DND-41 (cell line): ENCODE measurements at regions not wholly inside any gene's neighbourhood (a gene's known extent, or its start where the extent isn't known, plus 50 kb on each side); places are given as distances from the start of the nearest gene placed in this dataset.

Experiments
- CTCF ChIP-seq: IDR thresholded peaks from 2 replicates; pipeline ENCODE4 v1.5.1; 2012; ENCODE audit warnings: borderline replicate concordance, low read length, moderate library complexity, mild to moderate bottlenecking; ENCODE audit not compliant: poor library complexity, severe bottlenecking; ENCODE audit errors: extremely low read depth
- EZH2 ChIP-seq: IDR thresholded peaks from 3 replicates; pipeline ENCODE4 v1.6.1; 2012; ENCODE audit warnings: borderline replicate concordance, low read depth, mild to moderate bottlenecking, moderate library complexity, low read length, inconsistent platforms; ENCODE audit not compliant: severe bottlenecking

GRCh38 chr6:119658917-119659316, 309.4 kb upstream of the MAN1A1 start:
- TF ChIP-seq EZH2 (no peak), CTCF (no peak)
